GM12875 (cell line): ENCODE measurements at regions not wholly inside any gene's neighbourhood (a gene's known extent, or its start where the extent isn't known, plus 50 kb on each side); places are given as distances from the start of the nearest gene placed in this dataset.

Experiments
- H3K4me3 ChIP-seq: one replicate; pipeline ENCODE4 v1.5.1; 2011; ENCODE audit warnings: low read depth, low read length, control low read depth
- TF ChIP-seq, protein P1 (sequence below): IDR thresholded peaks from 2 replicates; pipeline ENCODE4 v1.5.1; 2011; ENCODE audit warnings: low read depth, mild to moderate bottlenecking, control low read depth, inconsistent platforms, low read length, moderate library complexity, borderline replicate concordance; ENCODE audit not compliant: insufficient read depth

DNA sequence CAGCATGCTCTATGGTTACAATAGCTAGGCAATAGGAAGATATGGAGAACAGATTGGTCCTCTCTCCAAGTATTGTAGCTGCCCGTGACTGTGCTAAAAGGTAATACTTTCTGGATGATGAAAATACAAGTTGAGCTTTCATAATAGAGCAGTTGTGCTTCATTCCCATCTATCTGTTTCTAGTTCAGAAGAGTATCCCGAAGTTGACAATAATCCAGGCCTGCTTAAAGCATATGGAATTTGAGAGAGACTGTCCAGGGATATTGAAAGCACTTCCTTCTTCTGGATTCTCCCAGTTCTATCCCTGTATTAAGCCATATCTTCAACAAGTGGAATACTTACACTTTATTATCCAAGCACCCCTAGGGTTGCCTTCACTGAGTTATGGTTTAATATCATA lies 350.4 kb downstream of the EFNA5 start:
- H3K4me3 ChIP-seq = no peak overlapping the region
- TF ChIP-seq, protein P1, sequence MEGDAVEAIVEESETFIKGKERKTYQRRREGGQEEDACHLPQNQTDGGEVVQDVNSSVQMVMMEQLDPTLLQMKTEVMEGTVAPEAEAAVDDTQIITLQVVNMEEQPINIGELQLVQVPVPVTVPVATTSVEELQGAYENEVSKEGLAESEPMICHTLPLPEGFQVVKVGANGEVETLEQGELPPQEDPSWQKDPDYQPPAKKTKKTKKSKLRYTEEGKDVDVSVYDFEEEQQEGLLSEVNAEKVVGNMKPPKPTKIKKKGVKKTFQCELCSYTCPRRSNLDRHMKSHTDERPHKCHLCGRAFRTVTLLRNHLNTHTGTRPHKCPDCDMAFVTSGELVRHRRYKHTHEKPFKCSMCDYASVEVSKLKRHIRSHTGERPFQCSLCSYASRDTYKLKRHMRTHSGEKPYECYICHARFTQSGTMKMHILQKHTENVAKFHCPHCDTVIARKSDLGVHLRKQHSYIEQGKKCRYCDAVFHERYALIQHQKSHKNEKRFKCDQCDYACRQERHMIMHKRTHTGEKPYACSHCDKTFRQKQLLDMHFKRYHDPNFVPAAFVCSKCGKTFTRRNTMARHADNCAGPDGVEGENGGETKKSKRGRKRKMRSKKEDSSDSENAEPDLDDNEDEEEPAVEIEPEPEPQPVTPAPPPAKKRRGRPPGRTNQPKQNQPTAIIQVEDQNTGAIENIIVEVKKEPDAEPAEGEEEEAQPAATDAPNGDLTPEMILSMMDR = no peak

GRCh38 chr5:107319901-107320300 lies 350.8 kb downstream of the EFNA5 start:
- TF ChIP-seq, protein P1 = no peak
- H3K4me3 ChIP-seq = no peak overlapping the region

DNA sequence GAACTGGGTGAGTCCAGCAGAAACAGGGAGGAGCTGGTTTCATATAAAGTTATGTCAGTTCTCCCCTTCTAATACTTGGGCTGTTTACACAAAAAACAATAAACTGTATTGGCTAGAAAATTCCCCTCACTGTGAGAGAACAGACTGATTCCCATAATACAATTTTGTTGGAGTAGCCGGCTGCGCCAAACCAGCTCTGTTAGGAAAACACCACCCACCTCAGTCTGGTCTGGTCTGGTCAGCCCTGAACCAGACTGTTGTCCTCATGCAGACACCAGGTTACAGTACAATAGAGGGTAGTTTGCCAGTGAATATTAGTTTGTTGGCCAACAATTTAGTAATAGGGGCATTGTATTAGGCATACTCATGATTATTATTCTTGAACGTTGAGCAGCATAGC lies 356.4 kb downstream of the EFNA5 start:
- H3K4me3 ChIP-seq = no peak overlapping the region
- TF ChIP-seq, protein P1 = no peak

- TF ChIP-seq, protein P1 = no peak
- H3K4me3 ChIP-seq = no peak overlapping the region
These were observed 356.8 kb downstream of the EFNA5 start for GRCh38 chr5:107313921-107314320.

GRCh38 chr5:107313098-107313497 lies 357.6 kb downstream of the EFNA5 start:
- TF ChIP-seq, protein P1 = no peak
- no peak overlapping the region for H3K4me3 ChIP-seq

DNA sequence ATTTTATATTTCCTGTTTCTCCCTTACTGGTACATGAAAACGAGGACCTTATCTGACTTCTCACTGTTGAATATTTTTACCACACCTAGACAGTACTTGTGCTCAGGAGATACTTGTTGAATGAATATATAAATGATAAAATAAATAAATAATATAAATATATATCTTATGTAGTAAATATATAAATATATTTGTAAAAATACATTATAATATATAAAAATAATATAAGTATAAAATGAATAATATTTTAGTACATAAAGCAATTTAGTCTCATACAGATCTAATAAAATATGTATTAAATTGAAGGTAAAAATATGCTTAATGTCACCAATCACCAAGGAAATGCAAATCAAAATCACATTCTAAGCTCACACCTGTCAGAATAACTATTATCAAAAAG lies 360.6 kb downstream of the EFNA5 start:
- TF ChIP-seq, protein P1 = no peak
- H3K4me3 ChIP-seq = no peak overlapping the region

GRCh38 chr5:107306594-107306993 lies 364.1 kb downstream of the EFNA5 start:
- H3K4me3 ChIP-seq = no peak overlapping the region
- TF ChIP-seq, protein P1 = no peak
